HCT116 (cell line): ENCODE measurements at regions not wholly inside any gene's neighbourhood (a gene's known extent, or its start where the extent isn't known, plus 50 kb on each side); places are given as distances from the start of the nearest gene placed in this dataset.

Experiments used
- ATAC-seq: fragments of 200-7000 bp; cut with Tn5 transposase; 2 replicates; pipeline ENCODE4 v1.9.1; 2020; ENCODE audit warnings: mild to moderate bottlenecking, moderate library complexity
- BruUV-seq: library from RNA; stranded (reverse); fragments of 400-500 nt; replicated peaks from 2 replicates; lab custom pipeline; 2021; lab: Mats Ljungman, UMichigan
- CTCF ChIA-PET: fragments of 300-600 bp; sonication (Branson Sonifier 250); formaldehyde crosslinking; loops from one replicate; lab custom pipeline; 2021; ENCODE audit warnings: antibody characterized with exemption; lab: Charles Lee
- POLR2A ChIA-PET: fragments of 300-600, 350-600 bp; sonication (Branson Sonifier 250); formaldehyde crosslinking; loops from one replicate; lab custom pipeline; 2021; ENCODE audit warnings: antibody characterized with exemption; lab: Charles Lee
- RAD21 ChIA-PET, 2 experiments: fragments of 300-600 bp; sonication (Branson Sonifier 250); formaldehyde crosslinking; loops; one replicate each; lab custom pipeline; 2023; ENCODE audit warnings: low total read pairs in 2 of 2; ENCODE audit not compliant: uncharacterized antibody in 2 of 2, unreplicated experiment in 2 of 2, low non-redundant PET in 1 of 2; lab: Charles Lee
- DNase-seq: peaks from one replicate; pipeline ENCODE4 v3.0.0-alpha.2; 2010; ENCODE audit warnings: low read depth, low spot score
- H2AFZ ChIP-seq: fragments of 200-600 bp; shearing (Covaris generic), sonication (generic); 2 replicates; pipeline ENCODE4 v1.6.1; 2017; ENCODE audit warnings: low read depth, mixed run types, mixed read lengths, antibody characterized with exemption, low read length; ENCODE audit not compliant: poor library complexity, severe bottlenecking
- H3K27ac ChIP-seq: 2 replicates; pipeline ENCODE4 v1.5.1; 2012; ENCODE audit warnings: low read depth, low read length
- H3K27me3 ChIP-seq: fragments of 200-600 bp; sonication (generic); 2 replicates; pipeline ENCODE4 v1.6.1; 2016; ENCODE audit warnings: mixed run types, low read length, mixed read lengths; ENCODE audit not compliant: insufficient read depth
- H3K36me3 ChIP-seq, 2 experiments: fragments of 200-500 bp in 1 of 2; fragments of 200-600 bp in 1 of 2; sonication (Bioruptor generic) in 1 of 2; sonication (generic) in 1 of 2; 2 replicates each; pipeline versions ENCODE4 v1.5.1 to v1.6.1; 2014 to 2016; ENCODE audit warnings: low read length in 2 of 2, inconsistent platforms in 1 of 2, mixed read lengths in 1 of 2, mixed run types in 1 of 2; ENCODE audit not compliant: insufficient read depth in 2 of 2, control insufficient read depth in 1 of 2
- H3K4me1 ChIP-seq, 2 experiments: fragments of 200-600 bp in 1 of 2; sonication (generic) in 1 of 2; 2 replicates each; pipeline versions ENCODE4 v1.5.1 to v1.6.1; 2012 to 2017; ENCODE audit warnings: low read length in 2 of 2, inconsistent platforms in 1 of 2, mild to moderate bottlenecking in 1 of 2, mixed read lengths in 1 of 2, mixed run types in 1 of 2, moderate library complexity in 1 of 2; ENCODE audit not compliant: insufficient read depth in 2 of 2, control insufficient read depth in 1 of 2
- H3K4me2 ChIP-seq: fragments of 200-600 bp; sonication (generic); 2 replicates; pipeline ENCODE4 v1.6.1; 2017; ENCODE audit warnings: mixed run types, low read length, mixed read lengths
- H3K4me3 ChIP-seq, 2 experiments: fragments of 200-600 bp in 1 of 2; sonication (generic) in 1 of 2; replicated peaks in 1 of 2; 2 replicates each; pipeline ENCODE4 v1.5.1; 2011 to 2016; ENCODE audit warnings: low read length in 2 of 2, control low read depth in 1 of 2, low read depth in 1 of 2, mild to moderate bottlenecking in 1 of 2, mixed read lengths in 1 of 2, mixed run types in 1 of 2
- H3K79me2 ChIP-seq: fragments of 200-600 bp; sonication (generic); 2 replicates; pipeline ENCODE4 v1.6.1; 2017; ENCODE audit warnings: mild to moderate bottlenecking, mixed run types, low read length, moderate library complexity, mixed read lengths; ENCODE audit not compliant: insufficient read depth
- H3K9ac ChIP-seq: fragments of 200-600 bp; sonication (generic); 2 replicates; pipeline ENCODE4 v1.6.1; 2016; ENCODE audit warnings: low read length, mixed read lengths
- H3K9me2 ChIP-seq: fragments of 200-600 bp; sonication (generic), shearing (Covaris generic); 2 replicates; pipeline ENCODE4 v1.6.1; 2017; ENCODE audit warnings: mixed run types, mild to moderate bottlenecking, moderate library complexity; ENCODE audit not compliant: insufficient read depth
- H3K9me3 ChIP-seq, 2 experiments: fragments of 200-500 bp in 1 of 2; fragments of 200-600 bp in 1 of 2; sonication (Bioruptor generic) in 1 of 2; sonication (generic) in 1 of 2; 2 replicates each; pipeline ENCODE4 v1.6.1; 2014 to 2017; ENCODE audit warnings: low read length in 2 of 2, mixed read lengths in 2 of 2, inconsistent platforms in 1 of 2, low read depth in 1 of 2, mild to moderate bottlenecking in 1 of 2, mixed run types in 1 of 2, moderate library complexity in 1 of 2; ENCODE audit not compliant: control insufficient read depth in 1 of 2, insufficient read depth in 1 of 2
- H4K20me1 ChIP-seq: fragments of 200-600 bp; sonication (generic), shearing (Covaris generic); 2 replicates; pipeline ENCODE4 v1.6.1; 2017; ENCODE audit warnings: mixed run types, mild to moderate bottlenecking, moderate library complexity; ENCODE audit not compliant: insufficient read depth
- CBX3 ChIP-seq: IDR thresholded peaks from 2 replicates; pipeline ENCODE4 v1.6.1; 2012; ENCODE audit warnings: low read depth
- CTCF ChIP-seq, 3 experiments: fragments of 200-600 bp in 1 of 3; sonication (generic) in 1 of 3; IDR thresholded peaks in 2 of 3; conservative IDR thresholded peaks in 1 of 3; 2 replicates each; pipeline ENCODE4 v1.5.1; 2012 to 2017; ENCODE audit warnings: low read depth in 2 of 3, low read length in 2 of 3, antibody characterized with exemption in 1 of 3, borderline replicate concordance in 1 of 3, control low read depth in 1 of 3, mild to moderate bottlenecking in 1 of 3, mixed read lengths in 1 of 3, mixed run types in 1 of 3, moderate library complexity in 1 of 3; ENCODE audit not compliant: insufficient read depth in 1 of 3
- ELF1 ChIP-seq: IDR thresholded peaks from 2 replicates; pipeline ENCODE4 v1.6.1; 2012; ENCODE audit warnings: low read depth, borderline replicate concordance
- EZH2 ChIP-seq: fragments of 200-600 bp; sonication (generic); IDR thresholded peaks from 2 replicates; pipeline ENCODE4 v1.6.1; 2017; ENCODE audit warnings: antibody characterized with exemption, mixed run types
- EZH2phosphoT487 ChIP-seq: fragments of 200-600 bp; IDR thresholded peaks from 2 replicates; pipeline ENCODE4 v1.6.1; 2018; ENCODE audit warnings: antibody characterized with exemption, borderline replicate concordance
- FOSL1 ChIP-seq: IDR thresholded peaks from 2 replicates; pipeline ENCODE4 v1.6.1; 2012; ENCODE audit warnings: low read depth
- JUND ChIP-seq: IDR thresholded peaks from 2 replicates; pipeline ENCODE4 v1.6.1; 2012
- MAX ChIP-seq: IDR thresholded peaks from 2 replicates; pipeline ENCODE4 v1.6.1; 2012
- POLR2AphosphoS5 ChIP-seq: IDR thresholded peaks from 2 replicates; pipeline ENCODE4 v1.6.1; 2011; ENCODE audit warnings: mild to moderate bottlenecking, low read depth, low read length, moderate library complexity
- RAD21 ChIP-seq: IDR thresholded peaks from 2 replicates; pipeline ENCODE4 v1.6.1; 2012; ENCODE audit warnings: low read depth, mild to moderate bottlenecking
- SIN3A ChIP-seq: IDR thresholded peaks from 2 replicates; pipeline ENCODE4 v1.6.1; 2012; ENCODE audit warnings: low read depth
- SP1 ChIP-seq: IDR thresholded peaks from 2 replicates; pipeline ENCODE4 v1.6.1; 2012; ENCODE audit warnings: low read depth
- SRF ChIP-seq: IDR thresholded peaks from 2 replicates; pipeline ENCODE4 v1.6.1; 2012; ENCODE audit warnings: low read depth
- TCF7L2 ChIP-seq: IDR thresholded peaks from 2 replicates; pipeline ENCODE4 v1.7.0; 2011; ENCODE audit warnings: borderline replicate concordance, inconsistent platforms; ENCODE audit not compliant: insufficient read depth, insufficient read length; ENCODE audit errors: extremely low read depth
- YY1 ChIP-seq: IDR thresholded peaks from 2 replicates; pipeline ENCODE4 v1.6.1; 2011; ENCODE audit warnings: low read length, low read depth, moderate library complexity, mild to moderate bottlenecking; ENCODE audit not compliant: insufficient replicate concordance; ENCODE audit errors: extremely low read depth
- ZBTB33 ChIP-seq: IDR thresholded peaks from 2 replicates; pipeline ENCODE4 v1.6.1; 2011; ENCODE audit warnings: mild to moderate bottlenecking, low read length, moderate library complexity; ENCODE audit not compliant: insufficient replicate concordance; ENCODE audit errors: extremely low read depth
- ZFX ChIP-seq: fragments of 450-650 bp; IDR thresholded peaks from 2 replicates; pipeline ENCODE4 v1.6.1; 2017
- ZNF274 ChIP-seq: fragments of 200-500 bp; sonication (Bioruptor generic); IDR thresholded peaks from 2 replicates; pipeline ENCODE4 v1.6.1; 2014; ENCODE audit warnings: mild to moderate bottlenecking, low read depth, low read length, inconsistent platforms
- intact Hi-C: fragments of 100-400 bp; cut with micrococcal nuclease; formaldehyde crosslinking; loops from 2 replicates; pipeline ENCODE4 v1.10.0; 2022
- TF ChIP-seq, protein P1 (sequence below): IDR thresholded peaks from 2 replicates; pipeline ENCODE4 v1.6.1; 2012

GRCh38 chr16:60645541-60645940, 1390.7 kb downstream of the CDH8 start:
- TF ChIP-seq JUND (no peak), SRF (no peak), CTCF (IDR thresholded peaks at IDR 0.05 in 2 of 3, conservative IDR thresholded peaks at IDR 0.05 in 1 of 3; ENCODE audit: borderline replicate concordance in 1 of 3, insufficient read depth in 1 of 3, low read depth in 2 of 3, low read length in 2 of 3) (no peak), POLR2AphosphoS5 (no peak), YY1 (no peak), FOSL1 (no peak), TCF7L2 (no peak), SIN3A (no peak), RAD21 (no peak), MAX (no peak), EZH2 (no peak), ELF1 (no peak), SP1 (no peak), CBX3 (no peak), EZH2phosphoT487 (no peak), ZFX (no peak), ZBTB33 (no peak), ZNF274 (no peak)
- TF ChIP-seq, protein P1, sequence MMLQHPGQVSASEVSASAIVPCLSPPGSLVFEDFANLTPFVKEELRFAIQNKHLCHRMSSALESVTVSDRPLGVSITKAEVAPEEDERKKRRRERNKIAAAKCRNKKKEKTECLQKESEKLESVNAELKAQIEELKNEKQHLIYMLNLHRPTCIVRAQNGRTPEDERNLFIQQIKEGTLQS, result no peak
- DNase-seq (no peak), ATAC-seq (no peak)
- Histone ChIP-seq H3K9me3 (peaks cover 17 to 34% of the 10 kb centered on the region in 2 experiments; a peak in 2 of 4 replicates), H3K9me2 (no peaks in the 10 kb centered on the region), H3K4me2 (no peak overlapping the region), H3K36me3 (no peaks in the 10 kb centered on the region), H3K27me3 (no peaks in the 10 kb centered on the region), H2AFZ (no peak overlapping the region), H3K27ac (no peak overlapping the region), H3K4me3 (no peak overlapping the region), H3K79me2 (no peaks in the 10 kb centered on the region), H3K9ac (no peak overlapping the region), H3K4me1 (no peaks in the 10 kb centered on the region), H4K20me1 (no peaks in the 10 kb centered on the region)
- ChIA-PET POLR2A (no interaction called here), RAD21 (no interaction called here), CTCF (no interaction called here)
- BruUV-seq, result no TSS peak
- intact Hi-C loops, result no loop called here
